GM03348 (cell line): ENCODE measurements at regions not wholly inside any gene's neighbourhood (a gene's known extent, or its start where the extent isn't known, plus 50 kb on each side); places are given as distances from the start of the nearest gene placed in this dataset.
A peak's percentile ranks its signal among the peaks of the same experiment; 100 is the strongest.
"Not testable (repeated sequence)": the region's sequence is repeated elsewhere in the genome, so short reads cannot be mapped to it uniquely, and the experiment has no call there.

Experiments used
- DNase-seq: peaks from one replicate; pipeline ENCODE4 v3.0.0; 2012; ENCODE audit warnings: low spot score

GRCh38 chr5:112534067-112534583 is 115.0 kb upstream of the EPB41L4A start:
- DNase-seq, result no peak

GRCh38 chr5:112534611-112535255 is 115.7 kb upstream of the EPB41L4A start:
- DNase-seq, result no peak

- DNase-seq, result no peak
Observed at GRCh38 chr5:112535356-112535755, 116.3 kb upstream of the EPB41L4A start.

- not testable (repeated sequence) for DNase-seq
Observed at GRCh38 chr5:112544558-112544957, 125.5 kb upstream of the EPB41L4A start.

GRCh38 chr5:112546946-112547592 is 128.0 kb upstream of the EPB41L4A start:
- no peak for DNase-seq

GRCh38 chr5:112548246-112548881 is 129.3 kb upstream of the EPB41L4A start:
- peak; percentile 64 for DNase-seq

- DNase-seq, result no peak
Observed at GRCh38 chr5:112549127-112549526, 130.1 kb upstream of the EPB41L4A start.

- DNase-seq, result no peak
Observed at GRCh38 chr5:112549605-112550166, 130.6 kb upstream of the EPB41L4A start.

GRCh38 chr5:112551419-112552032 is 132.4 kb upstream of the EPB41L4A start:
- DNase-seq, result peak; percentile 70

- no peak for DNase-seq
Observed at GRCh38 chr5:112552216-112552615, 133.1 kb upstream of the EPB41L4A start.

- DNase-seq, result no peak
Observed at GRCh38 chr5:112552791-112553190, 133.7 kb upstream of the EPB41L4A start.

GRCh38 chr5:112554101-112554977 is 135.3 kb upstream of the EPB41L4A start:
- DNase-seq, result peak; percentile 72

GRCh38 chr5:112555197-112555596 is 136.1 kb upstream of the EPB41L4A start:
- DNase-seq, result no peak

GRCh38 chr5:112555691-112556090 is 136.6 kb upstream of the EPB41L4A start:
- DNase-seq, result peak; percentile 54

GRCh38 chr5:112559501-112559900 is 140.4 kb upstream of the EPB41L4A start:
- DNase-seq, result not testable (repeated sequence)

- DNase-seq, result no peak
Observed at GRCh38 chr5:112560371-112560770, 141.3 kb upstream of the EPB41L4A start.

GRCh38 chr5:112563169-112563826 is 144.2 kb upstream of the EPB41L4A start:
- DNase-seq, result no peak

- no peak for DNase-seq
Observed at GRCh38 chr5:112566251-112566650, 147.2 kb upstream of the EPB41L4A start.

- no peak for DNase-seq
Observed at GRCh38 chr5:112569596-112569995, 150.5 kb upstream of the EPB41L4A start.

- no peak for DNase-seq
Observed at GRCh38 chr5:112570708-112571444, 151.8 kb upstream of the EPB41L4A start.
